CD14-positive monocyte (primary cell): ENCODE measurements at regions not wholly inside any gene's neighbourhood (a gene's known extent, or its start where the extent isn't known, plus 50 kb on each side); places are given as distances from the start of the nearest gene placed in this dataset.

ENCODE experiments used
- DNase-seq, 3 donors: peaks; one replicate each; pipeline ENCODE4 v3.0.0-alpha.2; 2011 to 2022
- H2AFZ ChIP-seq: 2 replicates; pipeline ENCODE4 v1.6.0; 2012; ENCODE audit warnings: mild to moderate bottlenecking, low read depth, low read length, inconsistent platforms; ENCODE audit not compliant: insufficient read depth, poor library complexity, severe bottlenecking
- H3K27ac ChIP-seq, 2 donors: 1 replicate in 1 of 2; 2 replicates in 1 of 2; pipeline ENCODE4 v1.5.1; 2012 to 2013; ENCODE audit warnings: low read length in 2 of 2, control low read depth in 1 of 2, inconsistent platforms in 1 of 2, low read depth in 1 of 2, mild to moderate bottlenecking in 1 of 2
- H3K27me3 ChIP-seq, 2 donors: one replicate each; pipeline versions ENCODE4 v1.6.0 to v1.6.1; 2011 to 2013; ENCODE audit warnings: low read length in 2 of 2; ENCODE audit not compliant: control insufficient read depth in 2 of 2, insufficient read depth in 2 of 2
- H3K36me3 ChIP-seq, 2 donors: replicated peaks in 1 of 2; 1 replicate in 1 of 2; 2 replicates in 1 of 2; pipeline versions ENCODE4 v1.5.1 to v1.6.1; 2012 to 2013; ENCODE audit warnings: low read length in 2 of 2, control low read depth in 1 of 2, inconsistent platforms in 1 of 2, mild to moderate bottlenecking in 1 of 2; ENCODE audit not compliant: insufficient read depth in 2 of 2, control insufficient read depth in 1 of 2
- H3K4me1 ChIP-seq, 2 donors: 1 replicate in 1 of 2; 2 replicates in 1 of 2; pipeline versions ENCODE4 v1.5.1 to v1.6.1; 2012 to 2013; ENCODE audit warnings: low read length in 2 of 2, control low read depth in 1 of 2, inconsistent platforms in 1 of 2, mild to moderate bottlenecking in 1 of 2, moderate library complexity in 1 of 2; ENCODE audit not compliant: insufficient read depth in 2 of 2, control insufficient read depth in 1 of 2
- H3K4me2 ChIP-seq: replicated peaks from 2 replicates; pipeline ENCODE3; 2012; ENCODE audit warnings: low read length, moderate library complexity, mild to moderate bottlenecking; ENCODE audit not compliant: poor library complexity, severe bottlenecking; ENCODE audit errors: extremely low read depth
- H3K4me3 ChIP-seq, 3 experiments: fragments of 200-600 bp in 1 of 3; sonication (generic) in 1 of 3; replicated peaks in 1 of 3; 1 replicate in 2 of 3; 2 replicates in 1 of 3; pipeline ENCODE4 v1.5.1; 2011 to 2013; ENCODE audit warnings: low read length in 3 of 3, mild to moderate bottlenecking in 3 of 3, control low read depth in 2 of 3, low read depth in 2 of 3, inconsistent platforms in 1 of 3, moderate library complexity in 1 of 3
- H3K79me2 ChIP-seq: 2 replicates; pipeline ENCODE4 v1.6.0; 2012; ENCODE audit warnings: mild to moderate bottlenecking, control low read depth, inconsistent platforms, low read length, moderate library complexity; ENCODE audit not compliant: insufficient read depth
- H3K9ac ChIP-seq: 2 replicates; pipeline ENCODE4 v1.6.0; 2017; ENCODE audit warnings: low read length, mild to moderate bottlenecking; ENCODE audit not compliant: insufficient read depth, poor library complexity, severe bottlenecking
- H3K9me3 ChIP-seq, 2 donors: replicated peaks in 1 of 2; 1 replicate in 1 of 2; 2 replicates in 1 of 2; pipeline versions ENCODE4 v1.5.1 to v1.6.1; 2012 to 2013; ENCODE audit warnings: low read length in 2 of 2, control low read depth in 1 of 2; ENCODE audit not compliant: control insufficient read depth in 1 of 2, insufficient read depth in 1 of 2
- H4K20me1 ChIP-seq: 2 replicates; pipeline ENCODE4 v1.6.0; 2012; ENCODE audit warnings: mild to moderate bottlenecking, low read length, control low read depth, moderate library complexity; ENCODE audit not compliant: insufficient read depth
- H3K27ac Mint-ChIP-seq, 7 donors: one replicate each; pipeline ENCODE4 v1.8.0; 2020; ENCODE audit warnings: mild to moderate bottlenecking in 7 of 7, mixed read lengths in 7 of 7, moderate library complexity in 6 of 7, inconsistent platforms in 2 of 7
- H3K27me3 Mint-ChIP-seq, 3 donors: one replicate each; pipeline ENCODE4 v1.8.0; 2021 to 2022; ENCODE audit warnings: low read depth in 3 of 3, mild to moderate bottlenecking in 3 of 3, mixed read lengths in 3 of 3, moderate library complexity in 3 of 3, inconsistent platforms in 1 of 3
- H3K36me3 Mint-ChIP-seq, 2 donors: one replicate each; pipeline ENCODE4 v1.8.0; 2020; ENCODE audit warnings: mixed read lengths in 2 of 2, inconsistent platforms in 1 of 2, mild to moderate bottlenecking in 1 of 2
- H3K4me1 Mint-ChIP-seq: one replicate; pipeline ENCODE4 v1.8.0; 2020; ENCODE audit warnings: mild to moderate bottlenecking, mixed read lengths
- H3K4me3 Mint-ChIP-seq, 2 donors: one replicate each; pipeline ENCODE4 v1.8.0; 2020; ENCODE audit warnings: mild to moderate bottlenecking in 2 of 2, mixed read lengths in 2 of 2, moderate library complexity in 1 of 2
- H3K9me3 Mint-ChIP-seq, 7 donors: one replicate each; pipeline ENCODE4 v1.8.0; 2020 to 2022; ENCODE audit warnings: mixed read lengths in 7 of 7, mild to moderate bottlenecking in 6 of 7, moderate library complexity in 6 of 7, inconsistent platforms in 2 of 7
- WGBS: methylation state at CpG from one replicate; pipeline ENCODE4 v1.1.5; 2013; ENCODE audit warnings: missing lambda C conversion rate; ENCODE audit not compliant: insufficient coverage; 5-methylcytosine and 5-hydroxymethylcytosine counted together
- intact Hi-C, 2 donors: fragments of 100-400 bp; cut with micrococcal nuclease; formaldehyde crosslinking; loops; one replicate each; pipeline versions ENCODE4 v1.15.0 to v1.15.1; 2023
- TF ChIP-seq, protein P1 (sequence below): fragments of 200-600 bp; IDR thresholded peaks from one replicate; pipeline ENCODE4 v1.8.0; 2022; ENCODE audit warnings: antibody characterized with exemption, mild to moderate bottlenecking

DNA sequence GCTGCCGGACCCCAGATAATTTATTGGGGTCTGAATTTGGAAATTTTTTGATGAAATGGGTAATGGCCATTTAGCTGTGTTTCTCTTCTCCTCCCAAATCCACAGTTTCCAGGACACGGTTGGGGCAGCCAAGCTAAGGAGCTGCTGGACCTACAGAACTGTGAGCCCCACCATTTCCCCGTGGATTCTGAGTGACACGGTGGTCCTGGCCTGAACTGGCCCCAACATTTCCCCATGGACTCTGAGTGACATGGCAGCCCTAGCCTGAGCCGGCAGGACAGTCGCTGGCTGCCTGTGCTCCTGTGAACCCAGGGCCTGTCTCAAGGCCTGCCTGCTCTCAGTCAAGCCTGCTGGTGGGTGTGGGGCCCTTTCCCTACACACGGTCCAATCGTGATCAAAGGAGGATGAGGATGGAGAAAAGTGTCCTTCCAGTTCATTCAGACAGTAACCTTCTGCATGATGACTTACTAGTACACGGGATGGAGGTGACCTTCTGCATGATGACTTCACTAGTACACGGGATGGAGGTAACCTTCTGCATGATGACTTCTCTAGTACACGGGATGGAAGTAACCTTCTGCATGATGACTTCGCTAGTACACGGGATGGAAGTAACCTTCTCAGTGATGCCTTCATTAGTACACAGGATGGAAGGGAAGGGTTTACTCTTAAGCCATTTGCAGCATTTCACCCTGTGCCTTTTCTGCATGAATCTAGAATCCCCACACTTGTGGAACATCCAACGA, 359.9 kb downstream of the GLRX3 start:
- Histone ChIP-seq H2AFZ (no peak overlapping the region), H3K9me3 (peaks cover 0 to 5% of the 10 kb centered on the region in 2 donors), H3K79me2 (no peaks in the 10 kb centered on the region), H3K36me3 (no peaks in the 10 kb centered on the region), H4K20me1 (no peaks in the 10 kb centered on the region), H3K9ac (no peak overlapping the region), H3K27ac (no peak overlapping the region), H3K4me3 (no peak overlapping the region), H3K4me1 (no peaks in the 10 kb centered on the region), H3K4me2 (no peak overlapping the region), H3K27me3 (no peaks in the 10 kb centered on the region)
- Mint-ChIP-seq H3K9me3 (peaks cover 0 to 17% (median 3%) of the 10 kb centered on the region in 7 donors), H3K4me1 (no peaks in the 10 kb centered on the region), H3K4me3 (no peak overlapping the region), H3K27ac (no peak overlapping the region), H3K27me3 (no peaks in the 10 kb centered on the region), H3K36me3 (no peaks in the 10 kb centered on the region)
- TF ChIP-seq, protein P1, sequence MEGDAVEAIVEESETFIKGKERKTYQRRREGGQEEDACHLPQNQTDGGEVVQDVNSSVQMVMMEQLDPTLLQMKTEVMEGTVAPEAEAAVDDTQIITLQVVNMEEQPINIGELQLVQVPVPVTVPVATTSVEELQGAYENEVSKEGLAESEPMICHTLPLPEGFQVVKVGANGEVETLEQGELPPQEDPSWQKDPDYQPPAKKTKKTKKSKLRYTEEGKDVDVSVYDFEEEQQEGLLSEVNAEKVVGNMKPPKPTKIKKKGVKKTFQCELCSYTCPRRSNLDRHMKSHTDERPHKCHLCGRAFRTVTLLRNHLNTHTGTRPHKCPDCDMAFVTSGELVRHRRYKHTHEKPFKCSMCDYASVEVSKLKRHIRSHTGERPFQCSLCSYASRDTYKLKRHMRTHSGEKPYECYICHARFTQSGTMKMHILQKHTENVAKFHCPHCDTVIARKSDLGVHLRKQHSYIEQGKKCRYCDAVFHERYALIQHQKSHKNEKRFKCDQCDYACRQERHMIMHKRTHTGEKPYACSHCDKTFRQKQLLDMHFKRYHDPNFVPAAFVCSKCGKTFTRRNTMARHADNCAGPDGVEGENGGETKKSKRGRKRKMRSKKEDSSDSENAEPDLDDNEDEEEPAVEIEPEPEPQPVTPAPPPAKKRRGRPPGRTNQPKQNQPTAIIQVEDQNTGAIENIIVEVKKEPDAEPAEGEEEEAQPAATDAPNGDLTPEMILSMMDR: no peak
- intact Hi-C loops: no loop called here
- WGBS: 81% methylated on average over 10 of the region's 14 CpGs
- DNase-seq: peak in 1 of 3 donors; percentile 2

DNA sequence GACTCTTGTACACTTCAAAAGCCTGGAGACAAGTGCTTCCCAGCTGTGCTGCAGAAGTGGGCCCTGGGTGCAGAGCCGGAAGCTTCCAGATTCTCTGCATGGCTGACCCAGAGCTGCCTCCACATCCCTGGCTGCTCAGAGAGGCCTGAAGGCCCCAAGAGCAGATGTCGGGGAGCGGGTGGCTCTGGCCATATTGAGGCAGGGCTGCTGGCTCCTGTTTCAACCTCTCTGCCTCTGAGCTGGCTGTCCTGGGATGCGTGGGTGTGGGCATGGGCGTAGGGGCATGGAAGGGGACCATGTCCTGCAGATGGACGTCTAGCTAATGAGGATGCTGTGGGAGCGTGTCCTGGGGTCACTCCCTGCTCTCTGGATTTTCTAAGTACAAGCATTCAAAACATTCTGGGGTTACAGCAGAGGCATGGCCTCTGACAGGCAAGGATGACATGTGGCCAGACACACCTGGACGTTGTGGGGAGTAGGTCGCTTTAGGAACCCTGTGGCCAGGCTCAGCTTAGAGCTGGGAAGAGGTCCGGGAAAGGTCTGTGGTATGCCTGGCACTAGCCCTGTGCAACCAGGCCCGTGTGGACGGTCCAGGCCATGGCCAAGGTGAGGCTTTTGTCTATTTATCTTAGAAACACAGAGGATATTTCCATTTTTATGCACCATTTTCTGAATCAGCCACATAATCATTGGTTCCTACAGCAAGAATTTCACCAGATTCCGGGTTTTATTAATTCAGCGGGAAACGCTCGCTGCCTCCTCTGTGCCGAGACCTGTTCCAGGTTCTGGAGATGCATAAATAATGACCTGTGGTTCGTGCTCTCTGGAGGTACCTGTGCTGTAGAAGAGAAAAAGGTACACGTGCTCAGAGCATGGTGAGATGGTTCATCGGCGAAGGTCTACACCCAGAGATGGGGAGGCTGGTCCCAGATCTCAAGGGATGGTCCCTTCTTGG, 361.1 kb downstream of the GLRX3 start:
- H3K9ac ChIP-seq: no peak overlapping the region
- H2AFZ ChIP-seq: no peak overlapping the region
- no peaks in the 10 kb centered on the region for H3K27me3 ChIP-seq
- Mint-ChIP-seq H3K36me3 (no peaks in the 10 kb centered on the region), H3K4me1 (no peaks in the 10 kb centered on the region), H3K27ac (no peak overlapping the region), H3K4me3 (no peak overlapping the region), H3K9me3 (peaks cover 0 to 16% (median 3%) of the 10 kb centered on the region in 7 donors), H3K27me3 (no peaks in the 10 kb centered on the region)
- no peak overlapping the region for H3K27ac ChIP-seq
- no peaks in the 10 kb centered on the region for H3K4me1 ChIP-seq
- H3K79me2 ChIP-seq: no peaks in the 10 kb centered on the region
- TF ChIP-seq, protein P1: no peak
- no peak overlapping the region for H3K4me3 ChIP-seq
- WGBS: 87% methylated on average over 18 of the region's 21 CpGs
- DNase-seq: no peak
- H3K9me3 ChIP-seq: peaks cover 0 to 5% of the 10 kb centered on the region in 2 donors
- no peaks in the 10 kb centered on the region for H4K20me1 ChIP-seq
- H3K36me3 ChIP-seq: no peaks in the 10 kb centered on the region
- intact Hi-C loops: no loop called here
- H3K4me2 ChIP-seq: no peak overlapping the region
